ENCODE measurements at regions not wholly inside any gene's neighbourhood (a gene's known extent, or its start where the extent isn't known, plus 50 kb on each side); places are given as distances from the start of the nearest gene placed in this dataset.
"Not testable (repeated sequence)": the region's sequence is repeated elsewhere in the genome, so short reads cannot be mapped to it uniquely, and the experiment has no call there.

- H3K18ac ChIP-seq (ENCODE audit: extremely low read depth, low read length); H3K4me1 ChIP-seq (replicated peaks in 1 of 4; ENCODE audit: control insufficient read depth in 3 of 4, insufficient read depth in 4 of 4, low read length in 3 of 4); H3K4me3 ChIP-seq (ENCODE audit: extremely low read depth in 1 of 4, insufficient read depth in 2 of 4, low read depth in 3 of 4, low read length in 4 of 4); H2BK12ac ChIP-seq (ENCODE audit: low read depth, low read length); H3K79me2 ChIP-seq (ENCODE audit: control insufficient read depth in 1 of 2, insufficient read depth in 2 of 2, low read length in 2 of 2); H4K5ac ChIP-seq (ENCODE audit: insufficient read length, low read depth, low read length); H3K79me1 ChIP-seq (ENCODE audit: low read depth, low read length); H3K27me3 ChIP-seq (replicated peaks in 1 of 4; ENCODE audit: control insufficient read depth in 3 of 4, extremely low read depth in 1 of 4, insufficient read depth in 3 of 4, low read length in 3 of 4); H3K27ac ChIP-seq (ENCODE audit: low read depth, low read length); FAIRE-seq; H2BK5ac ChIP-seq (ENCODE audit: low read depth, low read length); H3K36me3 ChIP-seq (ENCODE audit: control insufficient read depth in 2 of 4, insufficient read depth in 4 of 4, low read length in 3 of 4); DNase-seq (ENCODE audit: low read depth in 1 of 2, low spot score in 2 of 2); H2AFZ ChIP-seq (ENCODE audit: low read length); H4K20me1 ChIP-seq (replicated peaks in 1 of 2; ENCODE audit: control insufficient read depth in 1 of 2, insufficient read depth in 2 of 2, low read length in 2 of 2); POLR2A ChIA-PET (ENCODE audit: partially characterized antibody); H2AK5ac ChIP-seq (ENCODE audit: low read depth, low read length); H3K14ac ChIP-seq (ENCODE audit: insufficient read length); H3K4ac ChIP-seq (replicated peaks; ENCODE audit: insufficient read length, low read depth, low read length); H2BK20ac ChIP-seq (ENCODE audit: low read length); H3K23me2 ChIP-seq (ENCODE audit: low read depth, low read length); H4K8ac ChIP-seq (ENCODE audit: extremely low read depth, insufficient read depth, low read length); H2BK120ac ChIP-seq (replicated peaks; ENCODE audit: low read depth, low read length); H4K91ac ChIP-seq (replicated peaks; ENCODE audit: insufficient read length, low read length); H3K9ac ChIP-seq (replicated peaks in 1 of 4; ENCODE audit: extremely low read depth in 1 of 4, low read depth in 3 of 4, low read length in 3 of 4); H2BK15ac ChIP-seq (ENCODE audit: low read length); H3K4me2 ChIP-seq (ENCODE audit: insufficient read depth in 1 of 2, low read depth in 2 of 2, low read length in 2 of 2); H3K9me3 ChIP-seq (ENCODE audit: insufficient read depth in 2 of 2, low read depth in 1 of 2, low read length in 1 of 2); H3K23ac ChIP-seq (ENCODE audit: insufficient read length); CTCF ChIA-PET (ENCODE audit: partially characterized antibody); H3K56ac ChIP-seq (replicated peaks; ENCODE audit: insufficient read length, low read depth, low read length): not testable (repeated sequence)
- 100% methylated on average over 1 of the region's 1 CpG; no CpG with 5 or more reads in 1 of the 2 experiments for WGBS, 2 experiments (ENCODE audit: extremely low coverage in 1 of 2, insufficient coverage in 1 of 2, insufficient read length in 1 of 2, insufficient replicate concordance in 2 of 2, low coverage in 1 of 2, low lambda C conversion rate in 2 of 2, missing lambda C conversion rate in 1 of 2)
Measured at GRCh38 chr2:209186886-209187285, 237.0 kb upstream of the MAP2 start.
